HUES6 (cell line): ENCODE measurements at regions not wholly inside any gene's neighbourhood (a gene's known extent, or its start where the extent isn't known, plus 50 kb on each side); places are given as distances from the start of the nearest gene placed in this dataset.

Experiments
- H3K27ac ChIP-seq: 2 replicates; pipeline ENCODE4 v1.7.0; 2013; ENCODE audit warnings: low read depth, mild to moderate bottlenecking, low read length, inconsistent platforms
- H3K27me3 ChIP-seq: 2 replicates; pipeline ENCODE4 v1.6.1; 2013; ENCODE audit warnings: low read length; ENCODE audit not compliant: control insufficient read depth, insufficient read depth
- H3K36me3 ChIP-seq: 2 replicates; pipeline ENCODE4 v1.6.1; 2013; ENCODE audit warnings: low read length; ENCODE audit not compliant: control insufficient read depth, insufficient read depth
- H3K4me1 ChIP-seq: 2 replicates; pipeline ENCODE4 v1.6.1; 2013; ENCODE audit warnings: low read length; ENCODE audit not compliant: control insufficient read depth, insufficient read depth
- H3K4me3 ChIP-seq: 2 replicates; pipeline ENCODE4 v1.5.1; 2013; ENCODE audit warnings: low read depth, low read length
- H3K9ac ChIP-seq: one replicate; pipeline ENCODE4 v1.6.1; 2013; ENCODE audit warnings: mild to moderate bottlenecking, low read length
- H3K9me3 ChIP-seq: 2 replicates; pipeline ENCODE4 v1.6.1; 2013; ENCODE audit warnings: low read depth, low read length; ENCODE audit not compliant: control insufficient read depth, insufficient read depth

DNA sequence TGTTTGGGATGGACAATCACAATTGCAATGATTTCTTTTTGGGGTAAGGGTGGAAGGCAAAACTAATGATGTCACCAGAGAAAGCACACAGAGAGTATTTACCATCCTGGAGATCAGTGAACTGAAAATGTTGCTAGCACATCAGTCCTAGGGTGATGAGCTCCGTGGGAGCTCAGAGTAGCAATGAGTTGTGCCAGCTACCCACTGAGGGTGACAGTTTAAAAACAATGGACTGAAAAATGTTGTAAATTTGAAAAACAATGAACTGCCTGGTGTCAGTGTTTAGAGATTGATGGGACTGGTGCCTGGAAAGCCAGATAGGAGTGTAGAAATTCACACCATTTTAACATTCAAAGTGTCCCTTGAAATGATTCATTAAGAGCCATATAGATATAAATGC lies 198.5 kb downstream of the ATP23 start:
- H3K9me3 ChIP-seq: no peaks in the 10 kb centered on the region
- peaks cover 15% of the 10 kb centered on the region for H3K4me1 ChIP-seq
- no peaks in the 10 kb centered on the region for H3K36me3 ChIP-seq
- no peak overlapping the region for H3K27ac ChIP-seq
- H3K27me3 ChIP-seq: no peaks in the 10 kb centered on the region
- no peak overlapping the region for H3K9ac ChIP-seq
- H3K4me3 ChIP-seq: no peak overlapping the region

- H3K27me3 ChIP-seq: no peaks in the 10 kb centered on the region
- no peak overlapping the region for H3K27ac ChIP-seq
- H3K36me3 ChIP-seq: no peaks in the 10 kb centered on the region
- peak overlapping the region; percentile 30 for H3K9ac ChIP-seq
- peaks cover 5% of the 10 kb centered on the region; the same call in 1 of the 2 replicates for H3K9me3 ChIP-seq
- H3K4me3 ChIP-seq: no peak overlapping the region
- peaks cover 15% of the 10 kb centered on the region for H3K4me1 ChIP-seq
Measured at GRCh38 chr12:58140395-58140794, 199.0 kb downstream of the ATP23 start.

GRCh38 chr12:58142991-58143390 lies 201.6 kb downstream of the ATP23 start:
- no peaks in the 10 kb centered on the region for H3K36me3 ChIP-seq
- H3K9ac ChIP-seq: no peak overlapping the region
- H3K27me3 ChIP-seq: no peaks in the 10 kb centered on the region
- no peak overlapping the region for H3K4me3 ChIP-seq
- H3K9me3 ChIP-seq: peaks cover 7% of the 10 kb centered on the region; the same call in 1 of the 2 replicates
- peaks cover 15% of the 10 kb centered on the region for H3K4me1 ChIP-seq
- no peak overlapping the region for H3K27ac ChIP-seq

DNA sequence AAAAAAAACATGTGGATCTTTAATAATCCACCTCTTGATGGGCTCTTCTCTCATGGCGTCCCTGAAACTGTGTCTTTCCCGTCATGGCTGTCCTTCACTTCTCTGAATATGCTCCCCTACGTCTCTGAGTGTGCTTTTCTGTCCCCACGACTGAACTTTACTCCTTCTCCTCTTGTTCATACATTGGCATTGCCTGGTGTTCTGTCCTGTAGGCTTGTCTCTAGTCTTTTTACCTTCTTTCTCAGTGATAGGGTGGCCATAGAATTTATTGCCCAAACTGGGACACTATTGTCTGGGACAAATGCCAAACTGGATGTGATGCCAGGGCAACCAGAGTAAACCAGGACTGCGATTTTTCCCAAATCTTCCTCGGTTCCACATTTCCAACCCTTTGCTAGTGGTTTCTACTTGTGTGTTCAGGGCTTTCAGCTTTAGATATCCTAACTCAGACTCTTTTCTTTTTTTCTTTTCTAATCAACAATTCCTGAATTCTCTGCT lies 202.2 kb downstream of the ATP23 start:
- peaks cover 15% of the 10 kb centered on the region for H3K4me1 ChIP-seq
- H3K27me3 ChIP-seq: no peaks in the 10 kb centered on the region
- H3K9ac ChIP-seq: no peak overlapping the region
- H3K36me3 ChIP-seq: no peaks in the 10 kb centered on the region
- no peak overlapping the region for H3K4me3 ChIP-seq
- peaks cover 7% of the 10 kb centered on the region; the same call in 1 of the 2 replicates for H3K9me3 ChIP-seq
- no peak overlapping the region for H3K27ac ChIP-seq

DNA sequence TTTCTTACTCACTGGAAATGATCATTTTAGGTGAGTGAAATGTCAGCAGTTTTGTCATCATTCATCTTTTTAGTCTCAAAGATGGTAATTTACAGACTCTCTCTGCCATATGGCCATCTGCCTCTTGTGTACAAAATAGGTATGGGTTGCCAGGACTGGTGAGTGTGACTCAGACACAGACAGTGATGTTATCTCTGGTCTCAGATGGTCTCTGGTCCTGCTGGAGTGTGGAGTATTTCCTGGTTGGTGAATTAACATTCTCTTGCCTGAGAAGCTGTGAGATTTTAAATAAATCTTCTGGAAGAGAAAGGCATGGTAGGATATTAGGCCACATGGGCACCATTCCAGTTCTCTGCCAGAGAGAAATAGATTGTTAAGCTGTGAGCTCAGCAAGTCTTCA lies 207.0 kb downstream of the ATP23 start:
- Histone ChIP-seq H3K9me3 (peaks cover 7% of the 10 kb centered on the region; the same call in 1 of the 2 replicates), H3K36me3 (no peaks in the 10 kb centered on the region)

DNA sequence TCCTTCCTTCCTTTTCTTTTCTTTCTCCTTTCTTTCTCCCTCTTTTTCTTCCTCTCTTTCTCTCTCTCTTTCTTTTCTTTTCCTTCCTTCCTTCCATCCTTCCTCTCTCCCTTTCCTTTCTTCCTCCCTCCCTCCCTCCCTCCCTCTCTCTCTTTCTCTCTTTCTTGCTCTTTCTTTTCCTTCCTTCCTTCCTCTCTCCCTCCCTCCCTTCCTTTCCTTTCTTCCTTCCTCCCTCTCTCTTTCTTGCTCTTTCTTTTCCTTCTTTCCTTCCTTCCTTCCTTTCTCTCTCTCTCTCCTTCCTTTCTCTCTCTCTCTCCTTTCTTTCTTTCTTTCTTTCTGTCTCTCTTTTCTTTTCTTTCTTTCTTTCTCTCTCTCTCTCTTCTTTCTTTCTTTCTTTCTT lies 207.6 kb downstream of the ATP23 start:
- Histone ChIP-seq H3K4me1 (no peaks in the 10 kb centered on the region), H3K4me3 (no peak overlapping the region), H3K27me3 (no peaks in the 10 kb centered on the region), H3K36me3 (no peaks in the 10 kb centered on the region), H3K27ac (no peak overlapping the region), H3K9me3 (peaks cover 7% of the 10 kb centered on the region; the same call in 1 of the 2 replicates), H3K9ac (no peak overlapping the region)

More for the DNA sequence above, 207.0 kb downstream of the ATP23 start:
- Histone ChIP-seq H3K27me3 (no peaks in the 10 kb centered on the region), H3K4me3 (no peak overlapping the region), H3K4me1 (no peaks in the 10 kb centered on the region), H3K9ac (no peak overlapping the region), H3K27ac (no peak overlapping the region)

DNA sequence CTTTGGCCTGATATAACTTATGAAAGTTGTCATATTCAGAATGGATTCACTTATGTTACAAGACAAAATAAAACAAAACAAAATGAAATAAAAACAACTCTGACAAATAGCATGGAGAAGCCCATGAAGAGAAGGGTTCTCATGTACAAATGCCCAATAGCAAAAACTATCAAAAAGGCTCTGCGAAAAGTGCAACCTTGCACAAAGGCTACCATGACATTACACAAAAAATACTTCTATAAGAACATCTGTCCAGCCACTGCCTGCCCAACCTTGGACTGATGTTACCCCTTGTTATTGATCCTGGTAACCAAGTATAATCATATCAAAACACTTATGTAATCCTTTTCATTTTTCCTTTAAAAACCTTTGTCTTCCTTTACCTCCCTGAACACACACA lies 213.0 kb downstream of the ATP23 start:
- no peak overlapping the region for H3K9ac ChIP-seq
- H3K9me3 ChIP-seq: no peaks in the 10 kb centered on the region
- H3K4me3 ChIP-seq: no peak overlapping the region
- H3K4me1 ChIP-seq: no peaks in the 10 kb centered on the region
- no peak overlapping the region for H3K27ac ChIP-seq
- no peaks in the 10 kb centered on the region for H3K36me3 ChIP-seq
- no peaks in the 10 kb centered on the region for H3K27me3 ChIP-seq

DNA sequence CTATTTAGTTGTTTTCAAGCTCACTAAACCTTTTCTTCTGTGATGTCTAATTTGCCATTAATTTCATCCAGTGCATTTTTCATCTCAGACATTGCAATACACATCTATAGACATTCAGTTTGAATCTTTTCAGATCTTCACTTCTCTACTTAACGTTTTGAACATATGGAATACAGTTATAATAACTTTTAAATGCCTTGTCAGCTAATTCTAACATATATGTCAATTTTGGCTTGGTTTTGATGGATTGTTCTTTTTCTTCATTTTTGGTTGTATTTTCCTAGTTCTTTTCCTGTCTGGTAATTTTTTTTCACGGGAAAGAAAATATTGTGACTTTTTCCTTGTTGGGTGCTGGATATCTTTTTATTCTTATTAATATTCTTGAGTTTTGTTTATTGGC lies 215.3 kb downstream of the ATP23 start:
- no peaks in the 10 kb centered on the region for H3K9me3 ChIP-seq
- H3K9ac ChIP-seq: no peak overlapping the region
- H3K27me3 ChIP-seq: no peaks in the 10 kb centered on the region
- no peaks in the 10 kb centered on the region for H3K4me1 ChIP-seq
- H3K4me3 ChIP-seq: no peak overlapping the region
- no peak overlapping the region for H3K27ac ChIP-seq
- no peaks in the 10 kb centered on the region for H3K36me3 ChIP-seq

DNA sequence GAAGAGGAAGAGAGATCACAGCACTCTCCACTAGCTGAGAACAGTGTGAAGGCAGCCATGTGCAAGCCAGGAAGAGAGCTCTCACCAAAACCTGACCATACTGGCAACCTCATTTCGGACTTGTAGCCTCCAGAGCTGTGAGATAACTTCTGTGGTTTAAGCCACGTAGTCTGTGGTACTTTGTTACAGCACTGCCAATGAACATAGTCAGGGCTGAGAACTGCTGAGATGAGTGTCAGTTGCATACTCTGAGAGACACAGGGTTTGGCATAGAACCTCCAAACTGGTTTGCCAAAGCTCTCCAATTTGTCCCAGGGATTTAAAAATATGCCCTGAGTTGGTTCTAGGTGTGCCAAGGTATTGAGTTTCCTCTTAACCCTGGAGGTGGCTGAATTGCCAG lies 218.6 kb downstream of the ATP23 start:
- Histone ChIP-seq H3K4me1 (no peaks in the 10 kb centered on the region), H3K9ac (no peak overlapping the region), H3K27ac (no peak overlapping the region), H3K4me3 (no peak overlapping the region), H3K9me3 (no peaks in the 10 kb centered on the region), H3K36me3 (no peaks in the 10 kb centered on the region), H3K27me3 (no peaks in the 10 kb centered on the region)

DNA sequence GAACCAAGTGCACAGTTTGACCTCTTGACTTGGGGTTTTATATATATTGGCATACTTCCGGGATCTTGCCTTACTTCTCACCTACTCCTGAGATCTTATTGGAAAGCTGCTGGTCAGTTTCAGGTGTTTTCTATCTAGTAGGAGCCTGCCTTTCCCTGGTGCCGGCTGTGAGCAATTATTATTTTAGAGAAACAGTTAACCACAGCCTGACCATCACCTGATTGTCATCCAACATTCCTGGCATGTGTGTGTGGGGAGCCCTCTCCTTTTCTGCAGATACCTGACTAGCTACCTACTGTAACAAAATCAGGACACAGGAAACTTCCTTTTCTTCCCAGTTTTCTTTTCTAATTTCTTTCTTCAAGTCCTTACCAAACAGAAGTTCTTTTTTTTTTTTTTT lies 220.4 kb downstream of the ATP23 start:
- H3K27ac ChIP-seq: no peak overlapping the region
- H3K36me3 ChIP-seq: no peaks in the 10 kb centered on the region
- no peaks in the 10 kb centered on the region for H3K27me3 ChIP-seq
- no peaks in the 10 kb centered on the region for H3K4me1 ChIP-seq
- H3K9me3 ChIP-seq: no peaks in the 10 kb centered on the region
- H3K4me3 ChIP-seq: no peak overlapping the region
- H3K9ac ChIP-seq: no peak overlapping the region

DNA sequence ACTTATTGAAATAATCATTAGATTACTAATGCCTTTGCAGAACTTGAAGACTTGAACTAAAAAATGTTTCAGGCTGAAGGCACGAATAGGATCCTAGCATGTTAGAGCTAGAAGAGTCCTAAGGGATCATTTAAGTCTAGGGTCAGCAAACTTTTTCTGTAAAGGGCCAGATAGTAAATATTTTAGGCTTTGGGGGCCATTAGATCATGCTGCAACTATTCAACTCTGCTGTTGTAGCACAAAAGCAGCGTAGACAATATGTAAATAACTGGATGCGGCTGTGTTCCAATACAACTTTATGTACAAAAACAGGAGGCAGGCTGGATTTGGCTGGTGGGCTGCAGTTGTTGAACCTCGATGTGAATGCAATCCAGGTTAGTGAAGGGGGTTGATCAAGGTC lies 221.7 kb downstream of the ATP23 start:
- Histone ChIP-seq H3K27ac (no peak overlapping the region), H3K27me3 (no peaks in the 10 kb centered on the region), H3K4me3 (no peak overlapping the region), H3K9ac (no peak overlapping the region), H3K4me1 (no peaks in the 10 kb centered on the region; the same call in 1 of the 2 replicates), H3K9me3 (no peaks in the 10 kb centered on the region), H3K36me3 (no peaks in the 10 kb centered on the region)

DNA sequence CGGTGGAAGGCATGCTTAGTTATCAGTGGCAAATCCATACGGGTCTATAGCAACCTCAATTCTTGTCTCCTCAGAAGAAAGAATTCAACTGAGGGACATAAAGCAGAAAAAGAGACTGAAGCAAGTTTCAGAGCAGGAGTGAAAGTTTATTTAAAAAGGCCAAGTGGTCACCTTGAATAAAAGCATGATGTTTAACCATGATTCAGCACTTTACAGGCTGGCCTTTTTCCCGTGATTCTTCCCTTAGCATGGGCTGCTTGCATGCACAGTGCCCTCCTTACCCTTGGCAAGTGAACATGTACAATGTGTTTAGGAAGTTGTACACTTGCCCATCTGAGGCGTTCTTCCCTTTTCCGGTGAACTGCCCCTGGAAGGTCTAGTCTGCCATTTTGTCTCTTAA lies 225.3 kb downstream of the ATP23 start:
- Histone ChIP-seq H3K4me1 (no peaks in the 10 kb centered on the region; the same call in 1 of the 2 replicates), H3K27ac (no peak overlapping the region), H3K4me3 (no peak overlapping the region), H3K27me3 (no peaks in the 10 kb centered on the region), H3K9ac (no peak overlapping the region), H3K36me3 (no peaks in the 10 kb centered on the region), H3K9me3 (no peaks in the 10 kb centered on the region)
